Psoas muscle (tissue), 7 donors: ENCODE measurements at regions not wholly inside any gene's neighbourhood (a gene's known extent, or its start where the extent isn't known, plus 50 kb on each side); places are given as distances from the start of the nearest gene placed in this dataset.

Experiments used
- ATAC-seq, 4 donors: fragments of 200-7000 bp; cut with Tn5 transposase; one replicate each; pipeline ENCODE4 v1.9.1; 2020; ENCODE audit warnings: moderate library complexity in 3 of 4, mild to moderate bottlenecking in 2 of 4
- DNase-seq, 2 donors: peaks; one replicate each; pipeline ENCODE4 v3.0.0-alpha.2; 2020
- H3K27ac ChIP-seq: fragments of 200-600 bp; one replicate; pipeline ENCODE4 v1.8.0; 2022
- H3K27me3 ChIP-seq, 3 donors: fragments of 200-600 bp in 1 of 3; one replicate each; pipeline versions ENCODE4 v1.6.1 to v1.8.0; 2013 to 2022; ENCODE audit warnings: low read length in 2 of 3, mild to moderate bottlenecking in 2 of 3, moderate library complexity in 1 of 3; ENCODE audit not compliant: insufficient read depth in 3 of 3
- H3K36me3 ChIP-seq, 2 donors: fragments of 200-600 bp in 1 of 2; one replicate each; pipeline versions ENCODE4 v1.6.1 to v1.8.0; 2013 to 2022; ENCODE audit warnings: low read depth in 1 of 2, mild to moderate bottlenecking in 1 of 2, moderate library complexity in 1 of 2; ENCODE audit not compliant: insufficient read depth in 1 of 2
- H3K4me1 ChIP-seq: fragments of 200-600 bp; one replicate; pipeline ENCODE4 v1.8.0; 2022
- H3K4me3 ChIP-seq: fragments of 200-600 bp; one replicate; pipeline ENCODE4 v1.8.0; 2022; ENCODE audit warnings: mild to moderate bottlenecking
- H3K9me3 ChIP-seq: fragments of 200-600 bp; one replicate; pipeline ENCODE4 v1.8.0; 2022
- WGBS, 3 donors: extraction: QIAGEN DNeasy Blood & Tissue Kit; methylation state at CpG; one replicate each; pipeline versions ENCODE4 v1.1.6 to v1.1.7; 2013; 5-methylcytosine and 5-hydroxymethylcytosine counted together
- intact Hi-C, 2 donors: fragments of 100-400 bp; cut with DNase I; formaldehyde crosslinking; loops; one replicate each; pipeline versions ENCODE4 v1.11.0 to v1.14.2; 2022
- TF ChIP-seq, protein P1 (sequence below): fragments of 200-600 bp; IDR thresholded peaks from one replicate; pipeline ENCODE4 v1.8.0; 2022; ENCODE audit warnings: antibody characterized with exemption
- donor health status: healthy with polysubstance abuse.
- donor health status: DM: no; HTN: no; CAD: no; lungs with moderate emphysema.
- donor health status: Bipolar disorder and iron deficiency.
- donor health status: healthy.
- donor health status: DM: yes; HTN: yes; CAD: no.
- donor health status: DM: no; HTN: no; CAD: no.
- donor health status: DM: yes; HTN: yes; CAD: no.

DNA sequence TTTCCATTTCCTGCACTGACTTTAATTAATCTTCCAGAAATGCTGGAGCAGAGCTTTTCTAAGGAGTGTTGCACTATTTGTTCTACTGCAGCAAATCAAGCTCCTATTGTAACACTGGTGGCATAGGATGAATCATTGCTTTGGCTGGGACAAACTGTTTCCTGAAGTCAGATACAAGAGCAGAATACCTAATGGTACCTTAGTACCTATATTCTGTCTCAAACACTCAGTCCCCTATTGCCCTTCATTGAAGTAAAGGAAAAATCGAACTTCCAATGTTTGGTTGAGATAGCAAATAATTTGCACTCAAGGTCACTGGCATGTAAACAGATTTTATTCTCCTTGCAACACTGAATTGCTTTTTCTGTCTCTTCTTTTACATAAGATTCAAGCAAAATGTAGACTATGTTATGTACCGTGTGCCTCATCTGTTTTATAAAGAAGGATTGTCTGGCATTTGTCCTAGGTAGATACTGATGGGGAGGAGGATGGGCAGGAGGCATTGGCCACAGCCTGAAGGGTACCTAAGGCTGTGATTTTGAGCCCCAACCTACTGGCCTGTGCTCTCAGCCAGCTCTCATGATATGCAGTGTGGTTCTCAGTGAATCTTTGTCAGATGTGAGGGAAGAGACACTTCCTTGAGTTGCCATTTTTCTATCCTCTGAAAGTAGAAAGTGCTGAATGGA, 141.6 kb downstream of the AASDH start:
- Histone ChIP-seq H3K9me3 (no peaks in the 10 kb centered on the region), H3K4me3 (no peak overlapping the region), H3K36me3 (no peaks in the 10 kb centered on the region), H3K27me3 (peaks cover 0 to 4% (median 2%) of the 10 kb centered on the region in 3 donors), H3K27ac (no peak overlapping the region), H3K4me1 (no peaks in the 10 kb centered on the region)
- DNase-seq (no peak), ATAC-seq (no peak)
- intact Hi-C loops, result no loop called here
- 63 to 88% (median 73%) methylated on average over 2 of the region's 2 CpGs for WGBS, 3 donors
- TF ChIP-seq, protein P1, sequence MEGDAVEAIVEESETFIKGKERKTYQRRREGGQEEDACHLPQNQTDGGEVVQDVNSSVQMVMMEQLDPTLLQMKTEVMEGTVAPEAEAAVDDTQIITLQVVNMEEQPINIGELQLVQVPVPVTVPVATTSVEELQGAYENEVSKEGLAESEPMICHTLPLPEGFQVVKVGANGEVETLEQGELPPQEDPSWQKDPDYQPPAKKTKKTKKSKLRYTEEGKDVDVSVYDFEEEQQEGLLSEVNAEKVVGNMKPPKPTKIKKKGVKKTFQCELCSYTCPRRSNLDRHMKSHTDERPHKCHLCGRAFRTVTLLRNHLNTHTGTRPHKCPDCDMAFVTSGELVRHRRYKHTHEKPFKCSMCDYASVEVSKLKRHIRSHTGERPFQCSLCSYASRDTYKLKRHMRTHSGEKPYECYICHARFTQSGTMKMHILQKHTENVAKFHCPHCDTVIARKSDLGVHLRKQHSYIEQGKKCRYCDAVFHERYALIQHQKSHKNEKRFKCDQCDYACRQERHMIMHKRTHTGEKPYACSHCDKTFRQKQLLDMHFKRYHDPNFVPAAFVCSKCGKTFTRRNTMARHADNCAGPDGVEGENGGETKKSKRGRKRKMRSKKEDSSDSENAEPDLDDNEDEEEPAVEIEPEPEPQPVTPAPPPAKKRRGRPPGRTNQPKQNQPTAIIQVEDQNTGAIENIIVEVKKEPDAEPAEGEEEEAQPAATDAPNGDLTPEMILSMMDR, result no peak

DNA sequence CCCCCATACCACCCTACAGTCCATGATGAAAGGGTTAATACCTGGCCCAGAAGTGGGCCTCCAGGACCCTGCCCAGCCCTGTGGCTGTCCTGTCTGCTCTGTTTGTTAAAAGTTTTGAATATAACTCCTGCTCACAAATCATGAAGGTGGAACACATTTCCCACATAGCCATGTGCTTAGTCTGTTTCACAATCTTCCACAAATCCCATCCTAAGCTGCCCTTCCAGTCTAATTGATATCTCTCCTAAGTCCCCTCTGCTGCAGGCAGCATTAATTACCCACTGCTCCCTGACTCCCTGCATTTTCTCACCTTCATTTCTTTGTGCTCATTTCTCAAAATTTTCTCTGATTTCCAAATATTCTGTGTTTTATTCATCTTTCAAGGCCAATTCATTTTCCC, 142.6 kb downstream of the AASDH start:
- intact Hi-C loops, result no loop called here
- H3K4me3 ChIP-seq, result no peak overlapping the region
- TF ChIP-seq, protein P1, result no peak
- no peaks in the 10 kb centered on the region for H3K9me3 ChIP-seq
- DNase-seq (no peak), ATAC-seq (no peak)
- H3K36me3 ChIP-seq, result no peaks in the 10 kb centered on the region
- no peaks in the 10 kb centered on the region for H3K4me1 ChIP-seq
- H3K27me3 ChIP-seq, result peaks cover 0 to 2% (median 2%) of the 10 kb centered on the region in 3 donors
- H3K27ac ChIP-seq, result no peak overlapping the region

DNA sequence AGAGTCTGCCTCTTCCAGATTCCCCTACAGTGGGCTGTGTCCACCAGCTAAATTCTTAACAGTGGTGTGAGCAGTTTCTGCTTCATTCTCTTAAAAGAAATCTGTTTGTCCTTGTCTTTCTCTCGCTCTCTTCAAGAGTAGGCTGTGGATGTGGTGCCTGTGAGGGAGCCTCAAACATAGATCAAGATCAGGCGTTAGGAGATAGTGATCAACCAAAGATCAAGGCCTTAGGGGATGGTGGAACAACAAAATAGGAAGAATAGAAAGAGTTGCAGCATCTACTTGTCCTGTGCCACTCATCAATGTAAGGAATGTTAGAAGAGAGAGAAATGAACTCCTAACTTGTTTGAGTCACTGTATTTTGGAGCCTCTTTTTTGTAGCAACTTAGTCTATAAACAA, 144.2 kb downstream of the AASDH start:
- 78 to 91% (median 88%) methylated on average over 2 of the region's 2 CpGs for WGBS, 3 donors
- no peak overlapping the region for H3K4me3 ChIP-seq
- H3K36me3 ChIP-seq, result no peaks in the 10 kb centered on the region
- intact Hi-C loops, result no loop called here
- DNase-seq (no peak), ATAC-seq (no peak)
- TF ChIP-seq, protein P1, result no peak
- H3K27me3 ChIP-seq, result peaks cover 0 to 2% (median 2%) of the 10 kb centered on the region in 3 donors
- H3K4me1 ChIP-seq, result no peaks in the 10 kb centered on the region
- H3K9me3 ChIP-seq, result no peaks in the 10 kb centered on the region
- H3K27ac ChIP-seq, result no peak overlapping the region

DNA sequence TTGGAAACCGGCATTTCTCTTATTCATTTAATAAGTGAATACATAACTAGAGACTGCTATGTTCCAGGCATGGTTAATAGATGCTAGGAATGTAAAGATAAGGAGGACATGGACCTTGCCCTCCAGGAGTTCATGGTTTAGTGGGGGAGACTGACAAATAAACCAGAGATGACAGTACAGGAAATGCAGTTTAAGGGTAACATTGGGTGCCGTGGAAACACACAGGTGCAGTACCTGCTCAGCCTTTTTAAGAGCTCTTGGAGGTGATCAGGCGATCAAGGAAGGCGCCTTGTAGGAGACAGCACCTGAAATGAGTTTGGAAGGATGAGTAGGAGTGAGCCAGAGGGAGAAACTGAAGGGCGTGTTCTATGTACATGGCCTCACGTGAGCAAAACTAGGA, 145.8 kb downstream of the AASDH start:
- DNase-seq, result no peak
- H3K4me3 ChIP-seq, result no peak overlapping the region
- H3K9me3 ChIP-seq, result no peaks in the 10 kb centered on the region
- ATAC-seq, result no peak
- TF ChIP-seq, protein P1, result no peak
- 74 to 82% (median 74%) methylated on average over 6 of the region's 6 CpGs for WGBS, 3 donors
- no peaks in the 10 kb centered on the region for H3K4me1 ChIP-seq
- intact Hi-C loops, result no loop called here
- H3K27ac ChIP-seq, result no peak overlapping the region
- peaks cover 0 to 2% (median 2%) of the 10 kb centered on the region in 3 donors for H3K27me3 ChIP-seq
- no peaks in the 10 kb centered on the region for H3K36me3 ChIP-seq

DNA sequence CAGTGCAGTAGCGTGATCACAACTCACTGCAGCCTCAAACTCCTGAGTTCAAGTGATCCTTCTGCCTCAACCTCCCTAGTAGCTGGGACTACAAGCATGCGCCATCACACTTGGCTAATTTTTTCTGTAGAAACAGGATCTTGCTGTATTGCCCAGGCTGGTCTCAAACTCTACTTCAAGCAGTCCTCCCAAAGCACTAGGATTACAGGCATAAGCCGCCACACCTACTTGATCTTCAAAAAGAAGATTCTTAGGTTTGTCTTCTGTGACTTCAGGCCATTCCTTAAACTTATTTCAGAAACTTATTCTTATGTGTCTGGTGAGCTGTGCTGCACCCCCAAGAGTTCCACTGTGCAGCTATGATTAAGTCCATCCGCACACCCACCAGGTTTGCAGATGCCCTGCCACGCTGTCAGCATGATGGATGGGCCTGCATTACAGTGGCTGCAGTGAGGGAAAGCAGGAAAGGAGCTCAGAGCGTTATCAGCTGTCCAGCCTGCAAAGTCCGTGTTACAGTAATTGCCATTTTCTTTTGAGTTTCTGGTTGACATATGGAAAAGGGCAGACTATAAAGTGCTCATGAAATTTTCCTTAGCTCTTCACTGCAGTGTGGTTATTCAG, 146.6 kb downstream of the AASDH start:
- ATAC-seq, result no peak
- H3K9me3 ChIP-seq, result no peaks in the 10 kb centered on the region
- intact Hi-C loops, result no loop called here
- H3K4me1 ChIP-seq, result no peaks in the 10 kb centered on the region
- TF ChIP-seq, protein P1, result no peak
- WGBS, 3 donors, result 71 to 74% (median 73%) methylated on average over 7 of the region's 7 CpGs
- peaks cover 0 to 2% (median 2%) of the 10 kb centered on the region in 3 donors for H3K27me3 ChIP-seq
- DNase-seq, result no peak
- no peak overlapping the region for H3K27ac ChIP-seq
- no peak overlapping the region for H3K4me3 ChIP-seq
- no peaks in the 10 kb centered on the region for H3K36me3 ChIP-seq
